Left cardiac atrium (tissue), 4 donors: ENCODE measurements at regions not wholly inside any gene's neighbourhood (a gene's known extent, or its start where the extent isn't known, plus 50 kb on each side); places are given as distances from the start of the nearest gene placed in this dataset.
"Not testable (repeated sequence)": the region's sequence is repeated elsewhere in the genome, so short reads cannot be mapped to it uniquely, and the experiment has no call there.

Experiments used
- ATAC-seq, 2 donors: fragments of 200-7000 bp; cut with Tn5 transposase; one replicate each; pipeline ENCODE4 v1.9.1; 2020; ENCODE audit warnings: mild to moderate bottlenecking in 2 of 2, moderate library complexity in 2 of 2
- DNase-seq: peaks from one replicate; pipeline ENCODE4 v3.0.0-alpha.2; 2020
- intact Hi-C, 2 donors: fragments of 100-400 bp; cut with DNase I; formaldehyde crosslinking; loops; one replicate each; pipeline versions ENCODE4 v1.14.1 to v1.15.1; 2022 to 2023
- donor health status: DM: no; HTN: yes; CAD: no.
- donor health status: DM: no; HTN: yes; CAD: no; lungs with severe emphysema.
- donor health status: DM: yes; HTN: yes; CAD: no.
- donor health status: Dilated cardiomyopathy.

DNA sequence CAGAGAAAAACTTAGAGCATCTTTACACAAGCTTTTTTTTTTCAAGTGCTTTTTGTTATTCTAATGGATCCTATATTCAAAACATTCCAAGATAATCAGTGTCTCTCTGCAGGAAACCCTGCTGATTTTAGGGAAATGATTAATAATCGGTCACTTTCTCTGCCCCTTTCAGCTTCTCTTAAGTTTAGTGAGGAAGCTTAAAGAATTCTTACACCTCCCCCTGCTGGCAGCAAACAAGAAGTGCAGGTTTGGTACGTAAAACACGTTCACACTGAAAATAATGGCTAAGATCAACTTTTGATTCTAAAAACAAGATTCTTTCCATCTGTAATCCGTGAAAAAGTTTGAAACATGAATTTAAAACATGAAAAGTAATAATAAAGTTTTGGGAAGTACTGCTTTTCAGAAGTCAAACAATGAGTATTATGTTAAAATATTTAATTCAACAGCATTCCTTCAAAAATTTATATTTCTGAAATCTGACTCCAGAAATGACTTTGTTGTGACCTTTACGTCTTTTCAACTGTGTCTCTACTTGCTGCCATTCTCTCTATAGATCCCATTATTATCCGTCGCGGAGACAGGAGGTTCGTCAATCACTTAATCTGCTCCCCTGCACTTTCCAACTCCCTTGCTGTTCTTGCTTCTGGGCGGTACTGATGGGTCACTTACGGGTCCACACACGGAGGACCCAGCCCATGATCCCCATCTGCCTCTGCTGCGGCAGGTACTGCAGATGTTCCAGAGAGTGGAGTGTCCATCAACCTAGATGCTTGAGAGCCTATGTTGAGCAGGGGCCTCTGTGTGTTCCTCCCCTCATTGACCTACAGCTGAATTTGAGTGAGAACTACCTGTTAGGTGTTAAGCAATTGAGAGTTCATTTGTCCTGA, 203.1 kb upstream of the EDNRB start:
- intact Hi-C loops = loop anchor here (1.0 to 5.0 kb wide), 3 partner anchors 204 to 344 kb away; partner anchors contain the start of gene EDNRB (in 1 of the 2)
- ATAC-seq = peak; percentile 30

DNA sequence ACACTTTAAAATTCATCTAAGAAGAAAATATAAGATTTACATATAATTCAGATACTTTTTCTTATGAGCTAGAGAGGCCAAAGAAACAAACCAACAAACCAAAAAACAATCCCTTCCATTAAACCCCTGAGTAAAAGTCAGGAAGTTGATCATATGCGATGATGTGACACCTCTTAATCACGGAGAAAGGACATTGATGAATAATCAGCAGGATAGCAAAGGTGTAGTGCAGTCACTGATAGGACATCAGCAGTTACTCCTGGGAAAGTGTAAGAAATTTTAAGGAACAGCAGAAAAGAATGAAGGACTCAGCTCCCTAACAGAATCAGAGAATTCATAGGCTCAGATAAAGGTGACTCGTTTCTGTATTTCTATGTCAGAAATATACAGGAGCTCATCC, 202.4 kb upstream of the EDNRB start:
- DNase-seq = no peak
- intact Hi-C loops = loop anchor here (1.0 to 5.0 kb wide), 3 partner anchors 204 to 344 kb away; partner anchors contain the start of gene EDNRB (in 1 of the 2)
- ATAC-seq = no peak

More for the DNA sequence above, 203.1 kb upstream of the EDNRB start:
- peak; percentile 53 for DNase-seq

DNA sequence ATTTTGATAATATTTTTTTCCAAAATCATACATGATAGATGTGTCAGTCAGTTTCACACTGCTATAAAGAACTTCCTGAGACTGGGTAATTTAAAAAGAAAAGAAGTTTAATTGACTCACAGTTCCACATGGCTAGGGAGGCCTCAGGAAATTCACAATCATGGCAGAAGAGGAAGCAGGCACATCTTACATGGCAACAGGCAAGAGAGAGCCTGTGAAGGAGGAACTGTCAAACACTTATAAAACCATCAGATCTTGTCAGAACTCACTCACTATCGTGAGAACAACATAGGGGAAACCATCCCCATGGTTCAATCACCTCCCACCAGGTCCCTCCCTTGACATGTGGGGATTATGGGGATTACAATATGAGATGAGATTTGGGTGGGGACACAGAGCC, 201.5 kb upstream of the EDNRB start:
- ATAC-seq, DNase-seq: not testable (repeated sequence)
- intact Hi-C loops = loop anchor here (5.0 kb wide), 2 partner anchors 203 to 343 kb away; partner anchors contain the start of gene EDNRB (in 1 of the 2)

DNA sequence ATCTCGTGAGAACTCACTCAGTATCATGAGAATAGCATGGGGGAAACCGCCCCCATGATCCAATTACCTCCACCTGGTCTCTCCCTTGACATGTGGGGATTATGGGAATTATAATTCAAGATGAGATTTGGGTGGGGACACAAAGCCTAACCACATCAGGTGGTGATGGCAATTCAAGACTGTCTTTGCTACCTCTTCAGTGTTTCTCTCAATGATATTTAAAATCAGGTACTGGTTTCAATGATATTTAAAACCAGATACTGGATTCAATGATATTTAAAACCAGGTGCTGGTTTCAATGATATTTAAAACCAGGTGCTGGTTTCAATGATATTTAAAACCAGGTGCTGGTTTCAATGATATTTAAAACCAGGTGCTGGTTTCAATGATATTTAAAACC, 198.4 kb upstream of the EDNRB start:
- intact Hi-C loops, ATAC-seq, DNase-seq: not testable (repeated sequence)

DNA sequence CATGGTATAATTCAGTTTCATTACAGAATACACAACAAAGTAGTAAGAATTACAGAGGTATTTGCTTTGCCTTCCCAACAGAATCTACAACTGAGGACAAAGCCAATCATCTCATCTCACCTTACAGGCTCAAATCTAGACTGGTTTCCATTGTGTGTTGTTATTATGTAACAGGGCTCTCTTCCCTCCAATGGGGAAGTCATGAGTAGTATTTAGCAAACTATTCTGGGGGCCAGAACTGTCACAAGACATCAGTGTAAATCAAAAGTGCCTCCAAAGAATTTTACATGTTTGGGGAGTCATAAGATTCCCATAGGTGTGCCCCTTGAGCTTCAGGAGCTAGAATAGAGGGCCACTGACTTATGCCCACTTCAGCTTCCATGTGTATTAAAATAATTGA, 187.0 kb upstream of the EDNRB start:
- intact Hi-C loops = no loop called here
- ATAC-seq (no peak), DNase-seq (no peak)

DNA sequence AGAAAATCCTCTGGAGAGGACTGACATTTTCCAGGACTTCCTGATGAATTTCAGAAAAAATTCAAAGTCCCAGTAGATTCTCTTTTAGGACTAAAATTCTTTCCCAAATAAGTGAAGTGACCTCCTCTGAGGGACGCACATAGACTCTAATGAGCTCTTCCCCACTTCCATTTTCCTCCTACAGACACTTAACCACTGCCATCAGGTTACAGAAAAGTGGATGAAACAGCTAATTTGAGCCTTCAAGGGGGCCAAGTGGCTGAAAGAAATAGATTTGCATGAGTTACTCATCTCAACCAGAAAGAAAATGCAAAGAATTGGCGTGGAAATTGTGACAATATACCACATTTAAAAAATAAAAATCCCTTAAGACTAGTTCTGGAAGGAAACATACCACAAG, 185.3 kb upstream of the EDNRB start:
- ATAC-seq = no peak
- intact Hi-C loops = no loop called here
- DNase-seq = no peak

DNA sequence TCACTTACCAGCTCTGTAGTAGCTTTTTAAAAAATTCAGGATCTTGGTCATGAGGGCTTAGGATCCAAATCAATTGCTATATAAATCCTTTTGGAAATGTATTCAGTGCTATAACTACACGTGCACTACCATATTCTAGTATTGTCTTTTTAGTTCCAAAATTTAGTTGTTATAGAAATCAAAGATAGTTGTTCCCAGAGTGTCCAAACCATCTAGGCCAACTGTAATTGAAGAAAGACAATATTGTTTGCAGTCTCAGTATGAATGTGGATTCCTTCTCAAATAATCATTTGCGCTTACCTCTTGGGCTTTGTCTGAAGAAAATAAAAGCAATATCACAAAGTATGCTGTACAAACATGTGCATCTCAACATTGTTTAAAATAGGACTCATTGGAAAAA, 184.1 kb upstream of the EDNRB start:
- DNase-seq = no peak
- intact Hi-C loops = no loop called here

DNA sequence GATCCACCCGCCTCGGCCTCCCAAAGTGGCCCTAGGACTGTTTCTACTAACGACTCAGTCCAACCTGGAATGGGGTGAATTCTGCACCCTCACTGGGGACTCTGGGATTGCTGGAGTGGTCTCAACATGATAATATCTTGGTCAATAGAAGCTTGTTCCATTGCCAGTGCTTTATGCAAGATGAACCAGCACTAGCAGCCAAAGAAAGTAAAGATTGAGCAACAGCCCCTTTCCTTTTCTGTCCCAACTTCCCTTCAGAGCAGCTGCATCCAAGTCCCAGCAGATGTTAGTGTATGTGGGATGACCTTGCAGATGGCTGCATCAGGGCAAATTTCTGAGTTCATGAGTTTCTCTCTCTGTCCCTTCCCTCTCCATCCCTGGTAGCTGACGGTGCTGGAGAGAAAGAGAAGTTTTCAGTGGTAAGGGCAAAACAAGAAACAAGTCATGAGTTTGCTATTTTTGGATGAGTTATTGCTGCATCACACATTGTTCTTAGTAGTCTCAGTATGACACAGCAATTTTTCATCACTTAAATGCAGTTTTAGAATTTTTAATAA, 183.6 kb upstream of the EDNRB start:
- ATAC-seq (peak; percentile 93 to 95), DNase-seq (peak; percentile 37)
- intact Hi-C loops = no loop called here

More for the DNA sequence above, 184.1 kb upstream of the EDNRB start:
- ATAC-seq = no peak

DNA sequence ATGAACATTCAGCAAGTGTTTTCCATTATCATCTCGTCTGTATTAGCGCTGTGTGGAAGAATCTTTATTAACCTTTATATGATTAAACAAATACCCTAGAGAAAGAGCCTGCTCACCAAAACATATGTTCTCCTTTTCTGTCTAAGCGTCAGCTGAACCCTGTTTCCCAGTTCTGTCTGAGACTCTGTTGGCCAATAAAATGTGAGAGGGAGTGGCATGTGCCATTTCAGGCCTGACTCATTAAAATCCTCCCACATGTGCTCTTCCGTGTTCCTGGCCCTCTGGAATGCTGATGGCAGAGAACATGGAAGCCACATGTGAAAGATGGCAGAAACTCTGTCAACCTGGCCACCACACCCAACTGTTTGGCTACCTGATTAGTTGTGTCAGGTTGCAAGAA, 181.9 kb upstream of the EDNRB start:
- ATAC-seq (no peak), DNase-seq (no peak)
- intact Hi-C loops = no loop called here

DNA sequence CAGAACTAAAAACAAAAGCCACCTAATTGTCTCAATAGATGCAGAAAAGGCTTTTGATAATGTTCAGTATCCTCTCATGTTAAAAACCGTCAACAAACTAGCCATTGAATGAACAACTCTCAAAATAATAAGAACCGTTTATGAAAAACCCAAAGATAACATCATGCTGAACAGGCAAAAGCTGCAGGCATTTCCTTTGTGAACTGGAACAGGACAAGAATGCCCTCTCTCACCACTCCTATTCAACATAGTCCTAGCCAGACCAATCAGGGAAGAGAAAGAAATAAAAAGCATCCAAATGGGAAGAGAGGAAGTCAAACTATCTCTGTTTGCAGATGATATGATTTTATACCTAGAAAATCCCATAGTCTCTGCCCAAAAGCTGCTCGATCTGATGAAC, 179.6 kb upstream of the EDNRB start:
- intact Hi-C loops = no loop called here
- ATAC-seq (no peak), DNase-seq (no peak)

DNA sequence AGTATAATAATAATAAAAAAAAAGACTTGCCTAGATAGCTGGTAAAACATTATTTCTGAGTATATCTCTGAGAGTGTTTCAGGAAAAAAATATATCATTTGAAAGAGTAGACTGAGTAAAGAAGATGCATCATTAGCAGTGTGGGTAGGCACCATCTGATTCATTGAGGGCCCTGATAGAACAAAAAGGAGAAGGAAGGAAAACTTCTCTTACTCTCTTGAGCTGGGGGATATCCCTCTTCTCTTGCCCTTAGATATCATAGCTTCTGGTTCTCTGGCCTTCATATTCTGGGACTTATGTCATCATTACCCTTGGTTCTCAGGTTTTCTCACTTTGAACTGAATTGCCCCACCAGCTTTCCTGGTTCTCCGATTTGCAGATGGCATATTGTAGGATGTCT, 177.6 kb upstream of the EDNRB start:
- ATAC-seq (no peak), DNase-seq (no peak)
- intact Hi-C loops = no loop called here

DNA sequence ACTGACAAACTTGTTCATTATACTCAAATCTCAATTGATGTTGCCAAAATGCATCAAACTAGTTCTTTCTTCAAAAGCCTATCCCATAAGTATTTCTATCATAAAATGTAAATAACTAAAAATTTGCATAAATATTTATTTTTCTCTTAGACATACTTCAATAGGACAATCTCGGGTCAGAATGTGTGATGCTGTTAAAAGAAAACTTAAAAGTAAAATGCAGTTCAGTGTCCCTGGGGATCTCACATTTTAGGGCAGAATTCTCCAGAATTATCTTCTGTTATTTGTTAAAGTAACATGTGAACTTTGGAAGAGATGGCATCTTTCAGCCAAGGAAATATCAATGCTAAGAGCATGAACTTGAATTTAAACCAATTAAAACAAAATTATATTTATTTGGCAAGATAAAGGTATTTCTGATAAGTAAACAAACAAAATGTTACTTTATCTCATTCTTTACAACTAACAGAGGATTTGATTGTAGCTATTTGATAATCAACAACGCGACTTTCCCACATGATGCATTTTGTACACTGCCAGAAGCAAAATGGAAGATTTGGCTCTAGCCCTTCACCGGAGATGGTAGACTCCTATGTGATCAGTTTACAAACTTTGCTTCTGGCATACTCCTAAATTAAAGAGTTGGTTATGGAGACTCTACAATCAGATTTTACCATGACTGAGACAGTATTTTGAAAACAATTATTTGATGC, 169.5 kb upstream of the EDNRB start:
- no peak for ATAC-seq
- intact Hi-C loops = no loop called here
- no peak for DNase-seq

DNA sequence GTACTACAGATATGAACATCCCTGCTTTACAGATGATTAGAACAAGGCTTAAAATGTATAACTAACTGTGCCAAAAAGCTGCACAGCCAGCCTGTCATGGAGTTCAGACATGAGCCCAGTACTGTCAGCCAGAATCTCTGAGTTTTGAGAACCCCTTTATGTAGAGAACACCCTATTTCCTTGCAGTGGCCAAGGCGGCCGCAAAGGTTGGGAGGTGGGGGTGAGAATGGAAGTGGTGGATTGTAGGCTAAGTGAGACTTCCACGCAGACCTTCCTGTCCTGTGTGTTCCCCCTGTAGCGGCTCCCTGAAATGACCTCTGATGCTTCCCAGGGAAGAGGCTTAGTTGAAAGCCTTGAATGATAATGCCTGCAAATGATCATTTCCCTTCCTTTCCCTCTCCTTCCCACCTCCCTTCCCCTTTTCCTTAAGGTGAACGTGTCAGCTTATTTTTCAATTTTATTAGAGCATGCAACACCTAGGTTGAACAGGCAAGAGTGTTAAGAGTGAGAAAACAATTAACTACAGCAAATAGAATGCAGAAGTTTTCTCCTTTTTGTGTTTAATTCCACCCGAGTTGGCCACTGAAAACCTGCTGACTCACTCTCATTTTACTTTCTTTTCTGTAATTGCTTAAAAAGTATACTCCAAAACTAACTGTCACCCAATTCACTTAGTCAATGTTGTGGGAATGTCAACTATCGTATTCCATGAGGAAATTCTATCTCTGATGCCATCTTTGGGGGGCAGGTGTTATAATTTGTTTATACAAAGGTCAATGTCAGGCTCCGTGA, 167.0 kb upstream of the EDNRB start:
- DNase-seq (no peak), ATAC-seq (no peak)
- intact Hi-C loops = no loop called here

DNA sequence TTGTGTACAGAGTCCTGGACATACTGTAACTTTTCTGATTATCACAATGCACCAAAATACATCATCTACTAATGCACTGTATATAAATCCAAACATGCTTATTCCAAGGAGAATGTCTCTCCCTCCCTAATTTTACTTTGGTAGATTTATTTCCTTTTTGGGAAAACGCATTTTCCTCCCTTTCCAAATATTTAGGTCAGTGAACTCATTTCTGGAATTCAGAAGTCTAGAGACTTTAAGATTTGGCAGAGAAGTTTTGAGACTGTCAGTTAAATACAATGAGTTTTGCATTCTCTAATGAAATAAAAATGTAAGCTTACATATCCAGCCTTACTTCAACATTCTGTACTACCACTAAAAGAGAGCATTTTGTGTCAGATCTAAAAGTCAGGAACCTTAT, 165.8 kb upstream of the EDNRB start:
- DNase-seq (no peak), ATAC-seq (no peak)
- intact Hi-C loops = no loop called here

DNA sequence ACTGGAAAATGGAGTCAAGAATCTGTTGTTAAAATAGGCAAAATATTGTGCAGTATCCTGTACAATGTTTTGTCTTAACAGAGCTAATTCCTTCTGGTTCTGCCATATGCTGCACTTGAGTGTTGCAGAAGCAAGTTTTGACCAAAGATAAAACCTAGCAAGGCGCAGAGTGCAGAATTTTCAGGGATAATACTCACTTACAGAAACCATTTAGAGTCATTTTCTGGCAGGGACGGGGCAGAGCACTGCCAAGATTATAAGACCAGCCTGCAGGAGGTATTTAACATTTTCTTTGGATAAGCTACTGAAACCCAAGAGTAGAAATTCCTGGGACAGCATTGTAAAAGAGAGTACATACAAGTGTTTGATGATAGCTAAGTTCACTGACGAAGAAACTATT, 159.5 kb upstream of the EDNRB start:
- DNase-seq (no peak), ATAC-seq (no peak)
- intact Hi-C loops = no loop called here

DNA sequence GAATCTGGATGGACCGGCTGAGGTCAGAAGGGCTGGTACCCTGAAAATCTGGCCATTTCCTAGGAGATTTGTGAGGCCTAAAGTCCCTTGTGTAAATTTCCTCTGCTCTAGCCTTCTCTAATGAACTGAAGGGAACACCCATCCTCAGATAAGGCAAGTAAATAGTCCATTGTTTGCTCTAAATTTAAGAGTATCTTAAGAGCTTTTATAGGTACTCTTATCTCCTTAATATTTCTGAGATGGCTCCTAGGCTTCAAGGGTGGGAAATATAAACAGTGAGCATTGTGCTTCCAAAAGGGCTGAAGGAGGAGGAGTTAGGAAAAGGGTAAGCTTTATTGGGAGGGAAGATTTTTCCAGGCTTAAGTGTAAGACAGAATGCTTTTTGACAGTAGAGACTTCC, 148.7 kb upstream of the EDNRB start:
- DNase-seq (no peak), ATAC-seq (no peak)
- intact Hi-C loops = no loop called here

DNA sequence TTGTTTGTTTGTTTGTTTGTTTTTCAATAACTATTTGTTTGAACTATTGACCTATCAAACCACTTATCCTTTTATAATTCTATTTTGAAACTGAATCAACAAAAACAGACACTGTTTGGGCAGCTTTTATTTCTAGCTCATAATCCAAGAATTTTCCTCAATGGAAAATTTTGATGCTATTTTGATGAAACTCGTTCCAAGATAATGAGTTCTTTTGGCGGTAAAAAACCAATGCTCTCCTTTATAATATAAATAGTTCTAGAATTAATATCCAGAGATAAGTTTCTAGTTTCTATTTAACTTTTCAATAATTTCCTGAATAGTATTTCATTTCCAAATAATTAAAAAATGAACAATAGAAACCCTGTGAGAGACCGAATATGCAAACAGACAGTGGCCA, 146.5 kb upstream of the EDNRB start:
- no peak for DNase-seq
- no peak for ATAC-seq
- intact Hi-C loops = no loop called here

DNA sequence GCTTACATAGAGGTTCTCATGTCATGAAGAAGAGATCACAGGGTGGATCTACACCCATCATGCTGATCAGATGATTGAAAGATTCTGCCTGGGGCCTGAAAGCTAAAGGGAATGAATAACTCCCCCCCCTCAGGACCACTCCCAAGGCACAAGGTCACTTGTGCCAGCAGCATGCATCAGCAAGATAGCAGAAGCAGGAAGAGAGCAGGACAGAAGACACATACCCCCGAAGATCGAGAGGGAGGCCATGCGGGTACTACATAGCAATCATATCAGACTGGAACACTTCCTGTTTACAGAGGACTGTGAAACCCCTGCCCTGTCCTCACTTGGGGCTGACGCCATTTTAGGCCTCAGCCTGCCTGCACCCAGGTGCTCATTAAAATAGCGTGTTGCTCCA, 143.2 kb upstream of the EDNRB start:
- intact Hi-C loops = no loop called here

DNA sequence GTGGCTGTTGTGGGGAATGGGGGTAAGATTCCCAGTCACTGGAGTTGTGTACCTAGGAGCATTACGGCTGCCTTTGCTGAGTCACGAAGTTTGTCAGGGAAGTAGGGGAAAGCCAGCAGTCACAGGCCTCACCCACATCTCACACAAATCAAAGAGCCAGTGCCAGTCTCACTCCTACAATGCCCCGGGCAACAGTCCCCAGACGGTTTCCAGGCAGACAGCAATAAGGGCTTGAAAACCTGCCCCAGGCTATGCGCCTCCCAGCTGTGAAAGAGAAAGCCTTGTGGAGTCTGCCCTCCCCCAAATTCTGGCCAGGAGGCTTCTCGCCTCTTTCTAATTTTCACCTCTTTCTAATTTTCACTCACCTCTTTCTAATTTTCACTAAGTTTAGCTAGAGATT, 142.3 kb upstream of the EDNRB start:
- ATAC-seq (no peak), DNase-seq (no peak)
- intact Hi-C loops = no loop called here

More for the DNA sequence above, 143.2 kb upstream of the EDNRB start:
- no peak for DNase-seq
- no peak for ATAC-seq
